GM18511 (cell line): ENCODE measurements at regions not wholly inside any gene's neighbourhood (a gene's known extent, or its start where the extent isn't known, plus 50 kb on each side); places are given as distances from the start of the nearest gene placed in this dataset.
"Not testable (repeated sequence)": the region's sequence is repeated elsewhere in the genome, so short reads cannot be mapped to it uniquely, and the experiment has no call there.

Source experiments
- ATAC-seq: cut with Tn5 transposase; IDR thresholded peaks from one replicate; pipeline ENCODE4 v1.9.1; 2021; ENCODE audit warnings: mild to moderate bottlenecking, moderate library complexity; ENCODE audit not compliant: unreplicated experiment

DNA sequence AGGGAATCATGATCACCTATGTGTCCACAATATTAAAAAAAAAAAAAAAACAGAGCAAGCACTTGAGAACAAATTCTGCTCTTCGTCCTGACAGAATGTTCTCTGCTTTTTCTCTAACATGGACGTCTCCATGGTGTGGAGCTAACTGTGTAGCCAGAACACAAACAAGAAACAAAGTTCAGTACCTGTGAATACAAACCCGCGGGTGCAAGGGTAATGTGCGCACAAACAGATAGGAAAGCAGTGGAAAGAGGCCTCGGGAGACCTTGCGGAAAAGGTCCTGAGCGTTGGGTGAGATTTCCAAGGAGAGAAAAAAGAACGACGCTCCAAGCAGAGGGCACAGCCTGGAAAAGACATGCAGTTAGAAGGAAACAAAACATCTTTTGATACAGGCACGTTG, 92.0 kb upstream of the TBL1X start:
- ATAC-seq, result no peak

DNA sequence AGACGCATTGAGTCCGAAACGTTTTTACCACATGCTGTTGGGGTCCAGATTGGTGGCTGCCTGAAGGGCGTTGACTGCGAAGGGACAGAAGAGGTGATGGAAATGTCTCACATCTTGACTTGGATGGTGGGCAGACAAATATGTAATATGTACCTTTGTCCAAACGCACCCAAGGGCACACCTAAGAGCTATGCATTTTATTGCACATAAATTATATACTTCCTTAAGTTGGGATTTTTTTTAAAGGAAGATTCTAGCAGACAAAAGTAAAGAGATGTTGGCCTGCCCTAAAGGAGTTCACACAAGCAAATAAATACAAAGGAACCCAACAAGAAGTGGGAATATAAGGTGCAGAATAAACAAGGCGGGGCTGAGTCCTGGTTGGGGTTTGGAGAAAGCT, 91.1 kb upstream of the TBL1X start:
- no peak for ATAC-seq

DNA sequence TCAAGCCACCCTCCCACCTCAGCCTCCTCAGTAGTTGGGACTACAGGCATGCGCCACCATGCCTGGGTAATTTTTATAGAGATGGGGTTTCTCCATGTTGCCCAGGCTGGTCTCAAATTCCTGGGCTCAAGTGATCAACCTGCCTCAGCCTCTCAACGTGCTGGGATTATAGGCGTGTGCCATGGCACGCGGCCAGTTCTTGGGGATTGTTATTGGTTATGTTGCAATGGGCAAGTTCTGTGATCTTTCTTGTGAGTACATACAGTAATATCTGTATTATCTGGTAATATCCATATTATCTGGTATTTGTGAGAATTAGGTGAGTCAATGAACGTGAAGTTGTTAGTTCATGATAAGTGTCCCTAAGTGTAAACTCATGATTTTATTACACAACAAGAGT, 90.3 kb upstream of the TBL1X start:
- no peak for ATAC-seq

DNA sequence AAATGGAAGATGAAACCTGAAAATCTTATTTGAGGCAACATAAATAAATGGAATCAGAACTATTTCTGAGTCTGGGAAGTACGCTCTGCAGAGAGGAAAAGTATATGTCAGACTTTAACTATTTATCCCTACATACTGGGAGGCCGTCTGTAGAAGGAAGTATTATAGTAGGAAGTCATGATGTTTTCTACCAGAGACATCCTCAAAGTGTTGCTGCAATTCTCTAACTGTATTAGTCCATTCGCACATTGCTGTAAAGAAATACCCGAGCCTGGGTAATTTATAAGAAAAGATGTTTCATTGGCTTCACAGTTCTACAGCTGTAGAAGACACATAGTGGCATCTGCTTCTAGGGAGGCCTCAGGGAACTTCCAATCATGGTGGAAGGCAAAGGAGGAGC, 88.7 kb upstream of the TBL1X start:
- ATAC-seq, result no peak

DNA sequence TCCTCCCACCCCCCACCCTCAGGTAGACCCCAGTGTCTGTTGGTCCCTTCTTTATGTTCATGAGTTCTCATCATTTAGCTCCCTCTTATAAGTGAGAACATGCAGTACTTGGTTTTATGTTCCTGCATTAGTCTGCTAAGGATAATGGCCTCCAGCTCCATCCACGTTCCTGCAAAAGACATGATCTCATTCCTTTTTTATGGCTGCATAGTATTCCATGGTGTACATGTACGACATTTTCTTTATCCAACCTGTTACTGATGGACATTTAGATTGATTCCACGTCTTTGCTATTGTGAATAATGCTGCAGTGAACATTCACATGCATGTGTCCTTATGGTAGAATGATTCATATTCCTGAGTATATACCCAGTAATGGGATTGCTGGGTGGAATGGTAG, 87.6 kb upstream of the TBL1X start:
- not testable (repeated sequence) for ATAC-seq

DNA sequence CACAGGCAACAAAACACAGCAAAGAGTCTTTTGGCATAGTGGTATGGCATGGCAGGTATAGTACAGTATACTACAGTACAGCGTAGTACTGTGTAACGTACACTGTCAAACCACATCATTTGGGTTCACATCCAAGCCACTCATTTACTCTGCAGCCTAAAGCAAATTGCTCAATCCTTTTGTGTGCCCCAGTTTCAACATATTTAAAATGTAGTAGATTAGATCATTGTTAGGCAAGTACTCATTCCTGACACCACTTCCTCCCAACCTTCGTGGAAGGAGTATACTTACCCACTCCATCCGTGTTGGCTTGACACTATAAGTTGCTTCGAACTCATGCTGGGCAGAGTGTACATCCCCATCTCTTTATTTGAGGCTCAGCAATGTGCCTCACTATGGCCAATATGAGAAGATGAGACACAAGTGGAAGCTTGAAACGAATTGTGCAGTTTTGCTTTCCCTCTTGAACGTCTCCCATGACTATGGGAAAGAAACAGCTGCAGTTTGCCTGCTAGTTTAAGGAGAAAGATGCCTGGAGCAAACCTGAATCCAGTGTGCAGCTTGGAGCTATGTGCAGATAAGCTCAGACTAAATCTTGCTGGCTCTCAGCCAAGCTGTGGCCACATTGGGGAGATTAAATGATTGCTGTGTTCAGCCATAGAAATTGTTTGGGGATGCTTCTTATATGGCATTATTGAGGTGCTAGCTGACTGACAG, 85.7 kb upstream of the TBL1X start:
- no peak for ATAC-seq

DNA sequence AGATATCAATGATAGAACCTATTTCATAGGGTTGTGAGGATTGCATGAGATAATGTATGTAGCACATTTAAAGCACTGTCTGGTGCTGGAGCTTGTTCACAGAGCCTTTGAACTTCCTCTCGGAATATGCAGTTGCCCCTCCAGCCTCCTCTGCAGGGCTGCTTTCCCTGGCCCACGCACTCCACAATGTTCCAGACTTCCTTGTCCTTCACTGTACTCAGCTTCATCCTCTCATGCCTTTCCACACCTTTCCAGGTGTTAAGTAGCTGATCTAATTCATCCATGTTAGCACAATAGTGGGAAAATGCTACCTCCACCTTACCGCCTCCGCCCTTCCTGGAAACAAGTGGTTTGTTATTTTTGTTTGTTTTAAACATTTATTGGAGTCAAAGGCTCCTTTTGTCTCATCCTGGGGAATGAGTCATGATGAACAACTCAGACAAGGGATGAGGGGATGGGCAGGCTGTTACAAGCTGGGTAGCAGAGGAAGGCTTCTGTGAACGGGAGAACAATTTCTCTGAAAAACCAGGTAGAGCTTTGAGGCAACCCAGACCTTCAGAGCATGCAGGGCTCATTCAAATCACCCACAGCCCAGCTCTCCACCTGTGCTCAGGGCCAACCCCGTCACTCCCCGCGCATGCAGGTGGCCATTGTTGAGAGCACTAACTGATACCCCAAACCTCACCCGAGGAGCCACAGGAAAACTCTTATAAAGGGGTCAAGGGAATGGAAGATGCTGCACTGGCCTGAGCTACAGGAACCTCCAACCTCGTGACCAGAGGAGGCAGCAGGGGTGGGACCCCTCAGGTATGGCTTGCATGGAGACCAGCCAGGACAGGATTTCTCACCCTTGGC, 84.9 kb upstream of the TBL1X start:
- no peak for ATAC-seq

DNA sequence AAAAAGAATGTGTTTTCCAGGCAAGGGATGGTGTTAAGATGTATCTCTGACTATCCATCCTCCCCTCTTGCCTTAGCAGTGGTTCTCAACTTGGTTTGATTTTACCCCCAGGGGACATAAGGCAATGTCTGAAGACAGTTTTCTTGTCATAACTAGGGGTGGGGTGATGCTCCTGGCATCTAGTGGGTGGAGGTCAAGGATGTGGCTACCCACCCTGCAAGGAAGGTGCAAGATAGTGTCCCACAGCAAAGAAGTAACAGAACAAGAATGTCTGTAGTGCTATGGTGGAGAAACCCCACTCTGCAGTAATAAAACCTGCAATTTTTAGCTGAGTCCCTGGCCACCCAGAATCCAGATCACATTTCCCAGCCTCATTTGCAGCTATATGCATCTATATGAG, 81.2 kb upstream of the TBL1X start:
- no peak for ATAC-seq

DNA sequence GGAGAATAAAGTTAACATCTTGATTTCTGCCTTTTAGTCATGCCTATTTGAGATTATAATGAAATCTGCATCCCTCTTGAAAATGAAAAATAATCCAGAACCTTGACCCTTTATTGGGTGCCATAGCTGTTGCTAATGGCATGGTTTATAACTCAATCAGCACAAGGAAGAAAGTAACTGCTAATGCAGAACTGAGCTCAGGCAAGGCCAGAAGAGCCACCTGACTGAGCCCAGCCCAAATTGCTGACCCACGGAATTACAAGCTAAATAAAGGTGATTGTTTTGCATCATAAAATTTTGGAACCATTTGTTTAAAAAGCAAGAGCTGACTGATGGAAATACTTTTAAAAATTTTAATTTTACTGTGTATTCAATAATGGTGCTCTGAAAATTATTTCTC, 76.4 kb upstream of the TBL1X start:
- ATAC-seq, result no peak

DNA sequence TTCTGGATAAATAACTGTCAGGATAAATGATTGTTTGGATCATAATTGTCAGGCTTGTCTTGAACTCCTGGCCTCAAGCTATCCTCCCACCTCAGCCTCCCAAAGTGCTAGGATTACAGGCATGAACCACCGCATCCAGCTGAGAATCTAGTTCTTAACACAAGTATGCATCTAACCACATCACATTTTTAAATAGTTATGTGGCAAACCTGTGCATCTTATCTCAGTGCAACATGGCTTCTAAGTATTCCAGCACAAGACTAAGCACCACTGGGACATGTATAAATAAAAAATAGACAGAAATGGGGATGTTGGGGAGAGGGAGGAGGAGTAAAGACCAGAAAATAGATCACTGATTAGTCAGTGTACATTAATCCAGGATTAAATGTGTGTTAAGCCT, 74.7 kb upstream of the TBL1X start:
- ATAC-seq, result no peak

DNA sequence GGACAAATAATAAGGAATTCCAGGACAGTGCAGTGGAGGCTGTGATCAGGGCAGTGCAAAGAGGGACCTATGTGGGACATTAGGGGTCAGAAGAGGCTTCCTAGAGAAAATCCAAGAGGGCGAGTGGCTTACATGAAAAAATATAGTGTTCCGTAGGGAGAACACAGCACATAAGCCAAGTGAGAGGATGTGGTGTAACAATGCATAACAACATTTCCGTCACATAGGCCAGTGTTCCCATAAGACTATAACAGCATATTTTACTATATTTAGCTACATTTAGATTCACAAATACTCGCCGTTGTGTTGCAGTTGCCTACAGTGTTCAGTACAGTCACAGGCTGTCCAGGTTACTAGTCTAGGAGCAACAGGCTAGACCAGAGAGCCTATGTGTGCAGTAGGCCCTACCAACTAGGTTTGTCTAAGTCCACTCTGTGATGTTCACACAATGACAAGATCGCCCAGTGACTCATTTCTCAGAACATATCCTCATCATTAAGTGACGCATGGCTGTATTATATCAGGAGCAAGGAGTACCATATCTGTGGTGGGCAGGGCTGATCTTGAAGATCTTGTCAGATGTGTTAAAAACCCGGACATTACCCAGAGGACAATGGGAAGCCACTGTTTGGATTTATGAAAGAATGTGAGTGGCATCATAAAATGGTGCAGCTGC, 74.0 kb upstream of the TBL1X start:
- no peak for ATAC-seq

DNA sequence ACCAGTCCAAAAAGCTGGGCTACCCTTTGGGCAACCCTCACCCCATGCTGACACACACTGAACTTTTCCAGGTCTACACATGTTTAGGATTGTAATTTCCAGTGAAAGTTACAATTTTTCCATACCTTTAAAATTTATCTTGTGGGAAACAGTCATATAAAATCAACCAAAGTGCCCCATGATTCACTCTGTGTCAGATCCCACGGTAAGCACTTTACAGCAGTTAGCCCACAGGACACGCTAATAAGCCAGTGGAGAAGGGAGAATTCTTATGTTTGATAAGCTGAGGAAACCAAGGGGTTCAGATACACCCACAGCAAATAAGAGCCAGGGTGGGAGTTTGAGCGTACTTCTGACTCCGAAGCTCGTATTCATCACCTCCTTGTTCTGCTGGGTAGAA, 72.4 kb upstream of the TBL1X start:
- no peak for ATAC-seq

DNA sequence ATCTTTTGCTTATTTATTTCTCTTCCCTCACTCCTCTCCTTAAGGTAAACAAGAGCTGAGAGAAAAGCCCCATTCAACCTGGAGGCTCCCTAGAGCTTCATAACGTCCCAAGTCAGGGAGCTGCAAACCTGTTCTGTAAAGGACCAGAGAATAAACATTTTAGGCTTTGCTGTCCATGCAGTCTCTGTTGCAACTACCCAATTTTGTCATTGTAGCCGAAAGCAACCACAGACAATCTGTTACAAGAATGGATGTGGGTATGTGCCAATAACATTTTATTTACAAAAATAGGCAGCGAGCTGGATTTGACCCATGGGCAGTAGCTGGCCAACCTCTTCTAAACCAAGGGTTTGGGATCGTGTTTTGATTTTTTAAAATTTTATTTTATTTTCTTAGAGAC, 71.3 kb upstream of the TBL1X start:
- ATAC-seq, result no peak

DNA sequence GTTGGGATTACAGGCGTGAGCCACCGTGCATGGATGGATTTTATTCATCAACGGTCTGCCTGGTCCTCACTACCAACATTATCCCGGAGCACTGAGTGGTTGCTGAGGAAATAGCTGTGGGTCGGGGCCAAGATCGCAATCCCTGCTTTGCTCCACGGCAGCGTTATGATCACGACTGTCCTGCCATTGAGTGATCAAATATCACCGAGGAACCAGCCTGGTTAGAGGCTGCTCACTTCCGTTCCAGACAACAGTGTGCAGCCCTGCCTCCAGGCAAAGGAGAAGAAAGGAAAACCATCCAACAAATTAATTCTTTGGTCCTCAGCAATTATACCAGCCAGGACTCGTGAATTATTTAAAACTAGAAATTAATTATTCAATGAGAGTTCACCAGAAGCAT, 70.6 kb upstream of the TBL1X start:
- no peak for ATAC-seq

DNA sequence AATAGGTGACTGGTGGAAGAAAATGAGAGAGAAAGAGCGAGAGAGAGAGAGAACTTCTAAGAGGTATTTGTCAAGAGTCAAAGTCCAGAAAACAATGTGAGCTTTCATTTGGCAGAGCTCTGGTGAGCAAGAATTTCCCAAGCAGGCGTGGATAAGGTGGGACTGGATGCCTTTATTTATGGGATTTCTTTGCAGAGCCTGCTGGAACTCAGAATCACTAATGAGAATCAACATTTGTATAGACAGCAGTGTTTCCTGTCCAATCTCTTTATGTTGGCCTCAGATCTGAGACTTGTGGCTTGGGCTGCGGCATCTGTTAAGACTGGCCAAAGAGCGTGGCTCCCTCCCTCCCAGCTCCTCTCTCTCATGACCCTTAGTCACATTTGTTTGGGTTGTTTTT, 67.9 kb upstream of the TBL1X start:
- no peak for ATAC-seq

DNA sequence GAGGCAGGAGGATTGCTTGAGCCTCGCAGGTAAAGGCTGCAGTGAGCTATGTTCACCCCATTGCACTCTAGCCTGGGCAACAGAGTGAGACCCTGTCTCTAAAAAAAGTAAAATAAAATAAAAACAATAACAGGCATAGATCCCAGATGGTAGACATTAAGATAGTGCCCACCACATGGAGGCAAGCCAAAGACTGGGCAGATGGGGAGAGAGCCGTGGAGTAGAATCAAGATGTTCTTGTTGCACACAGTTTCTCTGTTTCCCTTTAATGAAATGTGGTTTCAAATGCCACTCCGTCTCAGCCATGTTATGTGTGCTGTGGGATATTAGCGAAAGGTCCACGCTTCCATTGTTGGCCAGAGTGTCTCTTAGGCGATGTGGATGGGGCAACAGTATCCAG, 63.8 kb upstream of the TBL1X start:
- no peak for ATAC-seq

DNA sequence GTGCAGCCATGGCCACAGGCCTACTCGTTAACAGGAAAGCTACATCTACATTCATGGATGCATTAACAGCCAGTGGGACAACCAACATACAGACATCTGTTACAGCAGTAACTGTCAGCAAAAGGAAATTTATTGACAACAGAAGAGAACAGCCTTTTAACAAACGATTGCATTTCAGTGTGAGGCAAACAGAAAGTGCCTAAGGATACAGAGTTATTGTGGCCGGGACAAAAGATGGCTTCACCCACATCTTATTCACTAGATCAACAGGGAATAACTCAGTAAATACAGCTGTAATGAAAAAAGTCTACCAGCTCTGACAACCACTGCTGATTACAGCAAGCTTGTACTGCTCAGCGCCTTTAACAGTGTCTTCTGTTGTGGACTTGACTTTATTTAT, 61.5 kb upstream of the TBL1X start:
- no peak for ATAC-seq

DNA sequence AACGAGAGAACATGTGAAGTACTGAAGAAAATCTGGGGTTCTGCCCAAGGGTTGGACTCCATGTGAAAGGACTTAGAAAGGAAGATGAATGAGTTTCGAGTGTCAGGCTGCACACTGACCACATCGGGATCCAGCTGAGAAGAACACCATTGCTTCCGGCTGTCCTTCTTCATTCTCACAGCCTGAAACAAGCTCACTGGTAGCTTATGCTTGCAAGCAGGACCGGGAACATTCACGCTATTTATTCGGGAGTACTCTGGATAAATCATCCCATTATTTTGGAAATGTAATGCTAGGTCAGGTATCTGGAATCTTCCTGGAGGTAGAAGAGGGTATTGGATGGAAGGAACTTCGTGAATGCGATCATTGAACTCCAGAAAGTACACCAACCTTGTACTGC, 59.2 kb upstream of the TBL1X start:
- ATAC-seq, result not testable (repeated sequence)

DNA sequence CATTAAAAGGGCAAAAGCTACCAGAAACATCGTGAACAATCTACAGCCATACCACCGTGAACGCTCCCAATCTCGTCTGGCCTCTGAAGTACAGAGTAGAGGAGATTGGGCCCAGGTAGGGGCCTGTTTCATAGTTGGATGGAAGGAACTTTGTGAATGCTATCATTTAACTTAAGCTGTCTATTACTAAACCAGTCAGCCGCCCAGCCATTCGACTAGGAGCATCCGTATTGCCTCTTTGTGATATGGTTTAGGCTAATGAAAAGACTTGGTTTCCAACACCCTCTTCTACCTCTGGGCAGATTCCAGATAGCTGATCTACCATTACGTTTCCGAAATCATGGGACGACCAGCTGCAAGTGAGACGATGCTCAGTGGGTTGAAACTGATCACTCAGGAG, 54.0 kb upstream of the TBL1X start:
- not testable (repeated sequence) for ATAC-seq

DNA sequence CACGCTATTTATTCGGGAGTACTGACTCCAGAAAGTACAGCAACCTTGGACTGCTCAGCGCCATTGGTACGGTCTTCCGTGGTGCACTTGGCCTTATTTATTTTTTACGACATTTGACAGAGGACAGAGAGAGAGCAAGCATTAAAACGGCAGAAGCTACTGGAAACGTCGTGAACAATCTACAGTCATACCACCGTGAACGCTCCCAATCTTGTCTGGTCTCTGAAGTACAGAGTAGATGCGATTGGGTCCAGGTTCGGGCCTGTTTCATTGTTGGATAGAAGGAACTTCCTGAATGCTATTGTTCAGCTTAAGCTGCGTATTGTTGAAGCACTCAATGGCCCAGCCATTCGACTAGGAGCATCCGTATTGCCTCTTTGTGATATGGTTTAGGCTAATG, 53.2 kb upstream of the TBL1X start:
- ATAC-seq, result not testable (repeated sequence)

DNA sequence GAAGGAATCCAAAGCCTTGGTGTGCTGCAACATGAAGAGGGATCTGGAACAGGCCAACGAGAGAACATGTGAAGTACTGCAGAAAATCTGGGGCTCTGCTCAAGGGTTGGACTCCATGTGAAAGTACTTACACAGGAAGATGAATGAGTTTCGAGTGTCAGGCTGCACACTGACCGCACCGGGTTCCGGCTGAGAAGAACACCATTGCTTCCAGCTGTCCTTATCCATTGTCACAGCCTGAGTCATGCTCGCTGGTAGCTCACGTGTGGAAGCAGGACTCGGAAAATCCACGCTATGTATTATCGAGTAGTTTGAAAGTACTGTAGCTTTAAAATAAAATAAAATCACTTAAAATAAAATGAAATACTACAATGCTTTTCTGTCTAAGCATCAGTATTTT, 50.4 kb upstream of the TBL1X start:
- ATAC-seq, result no peak
